ENCODE measurements at regions not wholly inside any gene's neighbourhood (a gene's known extent, or its start where the extent isn't known, plus 50 kb on each side); places are given as distances from the start of the nearest gene placed in this dataset.

DNA sequence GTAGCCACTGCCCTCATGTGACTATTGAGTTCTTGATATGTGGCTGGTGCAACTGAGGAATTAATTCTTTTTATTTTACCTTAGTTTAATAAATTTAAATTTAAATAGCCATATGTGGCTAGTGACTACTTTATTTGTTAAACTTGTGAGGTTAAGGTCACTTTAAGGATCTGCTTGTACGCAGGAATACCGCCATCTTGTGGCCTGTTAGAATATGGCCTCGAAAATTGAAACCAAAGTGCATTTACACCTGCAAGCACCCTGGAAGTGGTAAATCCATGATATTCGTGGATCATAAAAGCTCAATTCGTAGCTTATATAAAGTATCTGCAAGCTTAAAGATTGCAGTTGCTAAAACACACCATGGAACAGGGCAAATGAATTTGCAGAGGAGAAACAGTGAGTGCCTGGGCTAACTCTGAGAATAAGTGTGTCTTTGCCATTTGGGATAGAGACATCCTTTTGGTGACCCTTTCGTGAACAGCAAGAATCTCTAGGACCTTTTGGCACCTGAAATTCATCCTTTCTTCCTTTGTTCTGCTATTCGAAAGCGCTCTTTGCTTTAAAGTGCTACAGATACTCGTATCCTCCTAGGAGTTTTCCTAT, 59.9 kb upstream of the REG3A start:
- DNase-seq (ENCODE audit: low spot score, unreplicated experiment): peak; percentile 31
- Mint-ChIP-seq H3K36me3 (ENCODE audit: insufficient read depth) (no peaks in the 10 kb centered on the region), H3K27me3 (no peaks in the 10 kb centered on the region), H3K9me3 (ENCODE audit: low read depth) (peaks cover 5% of the 10 kb centered on the region), H3K27ac (no peak overlapping the region), H3K4me1 (ENCODE audit: low read depth) (peaks cover 6% of the 10 kb centered on the region), H3K4me3 (ENCODE audit: low read depth) (no peak overlapping the region)
- TF ChIP-seq, protein P1, sequence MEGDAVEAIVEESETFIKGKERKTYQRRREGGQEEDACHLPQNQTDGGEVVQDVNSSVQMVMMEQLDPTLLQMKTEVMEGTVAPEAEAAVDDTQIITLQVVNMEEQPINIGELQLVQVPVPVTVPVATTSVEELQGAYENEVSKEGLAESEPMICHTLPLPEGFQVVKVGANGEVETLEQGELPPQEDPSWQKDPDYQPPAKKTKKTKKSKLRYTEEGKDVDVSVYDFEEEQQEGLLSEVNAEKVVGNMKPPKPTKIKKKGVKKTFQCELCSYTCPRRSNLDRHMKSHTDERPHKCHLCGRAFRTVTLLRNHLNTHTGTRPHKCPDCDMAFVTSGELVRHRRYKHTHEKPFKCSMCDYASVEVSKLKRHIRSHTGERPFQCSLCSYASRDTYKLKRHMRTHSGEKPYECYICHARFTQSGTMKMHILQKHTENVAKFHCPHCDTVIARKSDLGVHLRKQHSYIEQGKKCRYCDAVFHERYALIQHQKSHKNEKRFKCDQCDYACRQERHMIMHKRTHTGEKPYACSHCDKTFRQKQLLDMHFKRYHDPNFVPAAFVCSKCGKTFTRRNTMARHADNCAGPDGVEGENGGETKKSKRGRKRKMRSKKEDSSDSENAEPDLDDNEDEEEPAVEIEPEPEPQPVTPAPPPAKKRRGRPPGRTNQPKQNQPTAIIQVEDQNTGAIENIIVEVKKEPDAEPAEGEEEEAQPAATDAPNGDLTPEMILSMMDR (IDR thresholded peaks at IDR 0.05; ENCODE audit: unreplicated experiment): peak; percentile 94

DNA sequence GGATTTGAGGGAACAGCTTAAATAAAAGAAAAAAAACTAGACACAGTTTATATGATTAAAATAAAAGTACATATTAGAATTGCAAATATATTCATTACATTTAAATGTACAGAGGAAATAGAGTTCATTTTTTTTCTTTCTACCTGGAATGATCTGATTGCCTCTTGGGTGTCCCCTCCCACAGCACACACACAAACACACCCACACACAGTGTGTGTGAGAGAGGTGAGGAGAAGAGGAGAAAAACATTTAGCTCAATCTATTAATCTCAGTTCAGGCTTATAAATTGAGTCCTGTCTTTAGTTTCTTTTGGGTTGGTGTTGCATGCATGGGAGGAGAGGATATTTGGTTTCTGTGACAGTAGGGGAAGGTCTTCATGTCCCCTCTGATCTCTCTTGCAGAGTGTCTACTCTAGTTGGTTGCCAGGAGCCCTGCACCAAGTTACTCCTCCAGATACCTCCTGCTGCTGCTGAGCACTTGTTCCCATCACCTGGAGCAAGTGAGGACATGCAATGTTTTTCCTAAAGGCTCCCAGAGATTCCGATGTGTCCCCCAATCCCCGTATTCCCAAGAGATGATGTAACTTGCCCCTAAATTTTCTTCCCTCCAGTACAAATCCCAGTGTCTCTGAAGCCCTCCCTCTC, 50.8 kb upstream of the REG3A start:
- TF ChIP-seq, protein P1 (IDR thresholded peaks at IDR 0.05; ENCODE audit: unreplicated experiment): no peak
- peaks cover 12% of the 10 kb centered on the region for H3K27me3 Mint-ChIP-seq
- H3K4me3 Mint-ChIP-seq (ENCODE audit: low read depth): no peak overlapping the region
- no peaks in the 10 kb centered on the region for H3K36me3 Mint-ChIP-seq (ENCODE audit: insufficient read depth)
- no peak for DNase-seq (ENCODE audit: low spot score, unreplicated experiment)
- H3K4me1 Mint-ChIP-seq (ENCODE audit: low read depth): peaks cover 4% of the 10 kb centered on the region
- no peaks in the 10 kb centered on the region for H3K9me3 Mint-ChIP-seq (ENCODE audit: low read depth)
- no peak overlapping the region for H3K27ac Mint-ChIP-seq
